ENCODE measurements at regions not wholly inside any gene's neighbourhood (a gene's known extent, or its start where the extent isn't known, plus 50 kb on each side); places are given as distances from the start of the nearest gene placed in this dataset.

DNA sequence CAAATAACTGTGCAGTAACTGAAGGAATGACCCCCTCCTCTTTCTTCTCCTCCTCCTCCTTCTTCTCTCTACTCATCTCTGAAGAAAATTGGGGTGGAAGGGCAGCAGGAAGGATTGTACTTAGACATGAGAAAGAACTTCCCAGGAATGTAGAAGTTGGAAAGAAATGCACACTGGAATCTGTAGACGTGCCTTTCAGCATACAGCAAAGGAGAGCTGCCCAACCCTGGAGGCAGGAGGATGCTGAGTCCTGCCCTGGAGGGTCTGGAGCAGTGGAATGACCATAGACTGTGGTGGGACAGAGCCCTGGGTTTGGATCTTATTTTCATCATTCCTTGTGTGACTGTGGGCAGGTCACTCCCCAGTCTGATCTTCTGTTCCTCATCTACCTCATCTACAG, 80.1 kb downstream of the PJA1 start:
- DNase-seq (ENCODE audit: low read depth), result no peak
- no peak for TF ChIP-seq CTCF (IDR thresholded peaks at IDR 0.05; ENCODE audit: low read length, missing control alignments)
- H3K4me3 ChIP-seq (replicated peaks; ENCODE audit: low read depth, low read length), result no peak overlapping the region

DNA sequence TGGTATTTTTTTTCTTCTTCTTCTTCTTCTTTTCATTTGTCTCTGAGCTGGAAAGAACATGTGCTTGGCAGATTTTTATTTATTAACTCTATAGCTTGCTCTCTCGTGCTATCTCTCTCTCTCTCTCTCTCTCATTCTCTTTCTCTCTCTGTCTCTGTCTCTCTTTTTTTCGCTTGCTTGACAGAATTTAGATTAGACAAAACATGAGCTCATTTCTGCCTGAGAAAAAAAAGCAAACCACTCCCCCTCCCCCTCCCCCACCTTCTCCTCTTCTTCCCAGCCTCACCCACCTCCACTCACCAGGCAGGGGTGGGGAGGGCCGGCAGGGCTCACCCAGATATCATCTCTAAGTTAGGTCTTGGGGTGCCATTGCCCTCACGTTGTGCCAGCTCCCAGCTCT, 81.5 kb downstream of the PJA1 start:
- TF ChIP-seq CTCF (IDR thresholded peaks at IDR 0.05; ENCODE audit: low read length, missing control alignments), result no peak

DNA sequence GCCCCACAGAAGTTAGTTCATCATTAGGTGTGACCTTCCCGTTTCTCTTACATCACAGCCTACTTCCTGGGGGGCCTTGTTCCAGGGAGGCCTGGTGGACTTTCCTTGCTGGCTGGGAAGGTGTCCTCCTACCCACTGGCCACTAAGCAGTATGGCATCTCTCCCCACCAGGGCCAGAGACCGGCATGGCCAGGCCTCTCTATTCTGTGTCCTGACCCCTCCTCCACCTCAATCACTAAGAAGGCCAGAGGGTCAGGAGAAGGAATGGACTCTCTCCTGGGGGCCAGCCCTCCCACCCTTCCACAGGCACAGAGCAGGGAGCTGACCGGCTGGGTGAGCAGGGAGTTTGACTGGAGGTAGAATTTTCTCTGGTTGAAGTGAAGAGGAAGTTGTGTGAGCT, 81.9 kb downstream of the PJA1 start:
- no peak overlapping the region for H3K4me3 ChIP-seq (replicated peaks; ENCODE audit: low read depth, low read length)
- TF ChIP-seq CTCF (IDR thresholded peaks at IDR 0.05; ENCODE audit: low read length, missing control alignments), result no peak
- no peak for DNase-seq (ENCODE audit: low read depth)

More for the DNA sequence above, 81.5 kb downstream of the PJA1 start:
- no peak overlapping the region for H3K4me3 ChIP-seq (replicated peaks; ENCODE audit: low read depth, low read length)
- DNase-seq (ENCODE audit: low read depth), result no peak

DNA sequence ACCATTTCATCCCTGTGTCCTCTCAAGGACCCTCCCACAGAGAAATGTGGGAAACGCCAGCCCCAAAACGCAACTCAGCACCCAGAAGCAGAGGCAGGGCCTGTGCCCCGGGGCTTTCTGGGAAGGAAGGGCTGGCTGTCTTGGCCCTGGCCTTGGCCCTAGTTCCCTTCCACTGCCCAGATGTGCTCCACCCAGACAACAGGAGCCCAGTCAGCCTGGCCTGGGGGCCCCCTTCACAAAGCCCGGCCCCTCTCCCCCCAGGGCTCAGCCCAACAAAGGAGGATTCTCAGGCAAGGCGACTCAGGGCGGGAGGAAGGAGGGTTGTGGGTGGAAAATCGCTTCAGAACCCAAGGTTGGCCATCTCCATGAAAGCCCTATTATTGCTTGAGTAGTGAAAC, 82.5 kb downstream of the PJA1 start:
- DNase-seq (ENCODE audit: low read depth), result no peak
- H3K4me3 ChIP-seq (replicated peaks; ENCODE audit: low read depth, low read length), result no peak overlapping the region
- TF ChIP-seq CTCF (IDR thresholded peaks at IDR 0.05; ENCODE audit: low read length, missing control alignments), result no peak

- TF ChIP-seq CTCF (IDR thresholded peaks at IDR 0.05; ENCODE audit: low read length, missing control alignments), result no peak
- DNase-seq (ENCODE audit: low read depth), result no peak
- H3K4me3 ChIP-seq (replicated peaks; ENCODE audit: low read depth, low read length), result no peak overlapping the region
Observed at GRCh38 chrX:69082055-69082752, 83.0 kb downstream of the PJA1 start.

- no peak for TF ChIP-seq CTCF (IDR thresholded peaks at IDR 0.05; ENCODE audit: low read length, missing control alignments)
- H3K4me3 ChIP-seq (replicated peaks; ENCODE audit: low read depth, low read length), result no peak overlapping the region
- DNase-seq (ENCODE audit: low read depth), result no peak
Observed at GRCh38 chrX:69080855-69081465, 84.3 kb downstream of the PJA1 start.

DNA sequence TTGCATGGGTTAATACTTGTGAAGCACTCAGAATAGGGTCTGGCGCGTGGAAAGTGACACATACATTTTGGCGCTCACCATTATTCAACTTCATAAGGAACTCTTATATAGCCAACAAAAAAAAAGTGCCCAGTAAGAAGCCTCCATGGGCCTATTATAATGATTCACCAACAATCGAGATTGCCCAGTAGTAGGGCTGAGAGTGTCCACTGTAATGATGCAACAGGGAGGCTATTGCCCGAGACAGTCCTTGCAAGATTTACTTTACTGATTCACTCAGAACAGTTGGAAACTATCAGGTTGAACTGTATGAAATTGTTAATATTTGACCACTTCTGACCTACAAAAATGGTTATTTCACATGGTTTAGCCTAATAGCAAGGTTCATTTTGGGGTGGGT, 86.0 kb downstream of the PJA1 start:
- no peak overlapping the region for H3K4me3 ChIP-seq (replicated peaks; ENCODE audit: low read depth, low read length)
- no peak for DNase-seq (ENCODE audit: low read depth)
- TF ChIP-seq CTCF (IDR thresholded peaks at IDR 0.05; ENCODE audit: low read length, missing control alignments), result no peak

Data from fibroblast of pulmonary artery (primary cell).